ENCODE measurements at regions not wholly inside any gene's neighbourhood (a gene's known extent, or its start where the extent isn't known, plus 50 kb on each side); places are given as distances from the start of the nearest gene placed in this dataset.

GRCh38 chr15:55088207-55088606, 108.5 kb downstream of the RSL24D1 start:
- TF ChIP-seq POLR2A (IDR thresholded peaks at IDR 0.05; ENCODE audit: low read depth, low read length), result no peak
- TF ChIP-seq POLR2AphosphoS5 (IDR thresholded peaks at IDR 0.05; ENCODE audit: low read depth, low read length), result no peak
- no peak for TF ChIP-seq TAF1 (IDR thresholded peaks at IDR 0.05; ENCODE audit: low read depth, low read length)
- TF ChIP-seq SPI1 (IDR thresholded peaks at IDR 0.05; ENCODE audit: low read depth, low read length), result no peak
- TF ChIP-seq PAX5 (IDR thresholded peaks at IDR 0.05; ENCODE audit: insufficient read depth, low read length, severe bottlenecking), result no peak
- TF ChIP-seq POU2F2 (IDR thresholded peaks at IDR 0.05; ENCODE audit: low read depth, low read length), result no peak
